HEK293 (cell line): ENCODE measurements at regions not wholly inside any gene's neighbourhood (a gene's known extent, or its start where the extent isn't known, plus 50 kb on each side); places are given as distances from the start of the nearest gene placed in this dataset.

ENCODE experiments used
- CTCF ChIA-PET: fragments of 350-600 bp; formaldehyde crosslinking; extraction: SDS; loops from one replicate; lab custom pipeline; 2021; ENCODE audit warnings: antibody characterized with exemption; lab: Yijun Ruan, JAX
- POLR2A ChIA-PET: fragments of 300-600 bp; formaldehyde crosslinking; extraction: SDS; loops from one replicate; lab custom pipeline; 2020; ENCODE audit warnings: antibody characterized with exemption, inconsistent platforms; lab: Yijun Ruan, JAX
- H3K27ac ChIP-seq: fragments of 200-500 bp; sonication (Bioruptor generic); 2 replicates; pipeline ENCODE4 v1.5.1; 2014; ENCODE audit warnings: low read depth, low read length, control low read depth, inconsistent platforms; ENCODE audit errors: extremely low read depth
- H3K36me3 ChIP-seq, 2 experiments: fragments of 200-500 bp in 1 of 2; sonication (Bioruptor generic) in 1 of 2; 1 replicate in 1 of 2; 2 replicates in 1 of 2; pipeline ENCODE4 v1.5.1; 2014 to 2017; ENCODE audit warnings: inconsistent platforms in 2 of 2, low read length in 2 of 2; ENCODE audit not compliant: control insufficient read depth in 2 of 2, insufficient read depth in 1 of 2
- H3K4me1 ChIP-seq: fragments of 200-500 bp; sonication (Bioruptor generic); 2 replicates; pipeline ENCODE4 v1.5.1; 2014; ENCODE audit warnings: mild to moderate bottlenecking, low read length, inconsistent platforms; ENCODE audit not compliant: control insufficient read depth, insufficient read depth
- H3K4me3 ChIP-seq: 2 replicates; pipeline ENCODE4 v1.5.1; 2011; ENCODE audit warnings: low read depth, mild to moderate bottlenecking, control low read depth, low read length, moderate library complexity
- H3K9me3 ChIP-seq: fragments of 200-500 bp; sonication (Bioruptor generic); 2 replicates; pipeline ENCODE4 v1.5.1; 2014; ENCODE audit warnings: low read depth, low read length, inconsistent platforms; ENCODE audit not compliant: control insufficient read depth, insufficient read depth
- OSR2 ChIP-seq: fragments of 450-650 bp; formaldehyde crosslinking; IDR thresholded peaks from 2 replicates; pipeline ENCODE4 v1.5.1; 2016; ENCODE audit warnings: missing biosample characterization, missing genetic modification characterization
- TRIM28 ChIP-seq: IDR thresholded peaks from 2 replicates; pipeline ENCODE4 v1.6.1; 2011; ENCODE audit warnings: low read length, control low read depth, borderline replicate concordance
- WT1 ChIP-seq: fragments of 450-650 bp; formaldehyde crosslinking; IDR thresholded peaks from 2 replicates; pipeline ENCODE4 v1.5.1; 2016; ENCODE audit warnings: missing biosample characterization, missing genetic modification characterization
- ZBTB20 ChIP-seq: fragments of 450-650 bp; formaldehyde crosslinking; IDR thresholded peaks from 2 replicates; pipeline ENCODE4 v1.5.1; 2016; ENCODE audit warnings: missing biosample characterization, missing genetic modification characterization
- ZBTB8A ChIP-seq: fragments of 450-650 bp; formaldehyde crosslinking; IDR thresholded peaks from 2 replicates; pipeline ENCODE4 v1.5.1; 2016; ENCODE audit warnings: missing biosample characterization, missing genetic modification characterization
- ZFP69B ChIP-seq: fragments of 450-650 bp; formaldehyde crosslinking; IDR thresholded peaks from 2 replicates; pipeline ENCODE4 v1.5.1; 2016; ENCODE audit warnings: missing biosample characterization, missing genetic modification characterization
- ZNF10 ChIP-seq: fragments of 450-650 bp; formaldehyde crosslinking; IDR thresholded peaks from 2 replicates; pipeline ENCODE4 v1.5.1; 2017; ENCODE audit warnings: missing biosample characterization, missing genetic modification characterization
- ZNF501 ChIP-seq: fragments of 450-650 bp; formaldehyde crosslinking; IDR thresholded peaks from 2 replicates; pipeline ENCODE4 v1.5.1; 2016; ENCODE audit warnings: missing biosample characterization, missing genetic modification characterization
- ZNF514 ChIP-seq: fragments of 450-650 bp; formaldehyde crosslinking; IDR thresholded peaks from 2 replicates; pipeline ENCODE4 v1.5.1; 2016; ENCODE audit warnings: missing biosample characterization, missing genetic modification characterization
- ZNF664 ChIP-seq: fragments of 450-650 bp; formaldehyde crosslinking; IDR thresholded peaks from 2 replicates; pipeline ENCODE4 v1.5.1; 2016; ENCODE audit warnings: missing biosample characterization, missing genetic modification characterization
- ZNF76 ChIP-seq: fragments of 450-650 bp; formaldehyde crosslinking; IDR thresholded peaks from 2 replicates; pipeline ENCODE4; 2016; ENCODE audit warnings: low read depth, missing biosample characterization, missing genetic modification characterization, borderline replicate concordance
- TF ChIP-seq, protein P1 (sequence below): fragments of 450-650 bp; formaldehyde crosslinking; IDR thresholded peaks from 2 replicates; pipeline ENCODE4 v1.5.1; 2016; ENCODE audit warnings: missing biosample characterization, missing genetic modification characterization
- TF ChIP-seq, protein P2 (sequence below): fragments of 450-650 bp; formaldehyde crosslinking; IDR thresholded peaks from 2 replicates; pipeline ENCODE4 v1.5.0; 2017; ENCODE audit warnings: missing biosample characterization, missing genetic modification characterization, borderline replicate concordance
- TF ChIP-seq, protein P3 (sequence below): fragments of 450-650 bp; formaldehyde crosslinking; IDR thresholded peaks from 2 replicates; pipeline ENCODE4 v1.5.1; 2016; ENCODE audit warnings: missing biosample characterization, missing genetic modification characterization
- TF ChIP-seq, protein P4 (sequence below): fragments of 450-650 bp; IDR thresholded peaks from 2 replicates; pipeline ENCODE4 v1.5.1; 2018; ENCODE audit warnings: missing biosample characterization, mild to moderate bottlenecking, missing genetic modification characterization
- TF ChIP-seq, protein P5 (sequence below): fragments of 450-650 bp; formaldehyde crosslinking; IDR thresholded peaks from 2 replicates; pipeline ENCODE4 v1.5.1; 2016; ENCODE audit warnings: missing biosample characterization, missing genetic modification characterization
- TF ChIP-seq, protein P6 (sequence below): fragments of 450-650 bp; formaldehyde crosslinking; IDR thresholded peaks from 2 replicates; pipeline ENCODE4 v1.5.1; 2016; ENCODE audit warnings: missing biosample characterization, missing genetic modification characterization
- TF ChIP-seq, protein P7 (sequence below): IDR thresholded peaks from 2 replicates; pipeline ENCODE4 v1.6.1; 2011; ENCODE audit warnings: mild to moderate bottlenecking, low read depth, low read length, borderline replicate concordance

DNA sequence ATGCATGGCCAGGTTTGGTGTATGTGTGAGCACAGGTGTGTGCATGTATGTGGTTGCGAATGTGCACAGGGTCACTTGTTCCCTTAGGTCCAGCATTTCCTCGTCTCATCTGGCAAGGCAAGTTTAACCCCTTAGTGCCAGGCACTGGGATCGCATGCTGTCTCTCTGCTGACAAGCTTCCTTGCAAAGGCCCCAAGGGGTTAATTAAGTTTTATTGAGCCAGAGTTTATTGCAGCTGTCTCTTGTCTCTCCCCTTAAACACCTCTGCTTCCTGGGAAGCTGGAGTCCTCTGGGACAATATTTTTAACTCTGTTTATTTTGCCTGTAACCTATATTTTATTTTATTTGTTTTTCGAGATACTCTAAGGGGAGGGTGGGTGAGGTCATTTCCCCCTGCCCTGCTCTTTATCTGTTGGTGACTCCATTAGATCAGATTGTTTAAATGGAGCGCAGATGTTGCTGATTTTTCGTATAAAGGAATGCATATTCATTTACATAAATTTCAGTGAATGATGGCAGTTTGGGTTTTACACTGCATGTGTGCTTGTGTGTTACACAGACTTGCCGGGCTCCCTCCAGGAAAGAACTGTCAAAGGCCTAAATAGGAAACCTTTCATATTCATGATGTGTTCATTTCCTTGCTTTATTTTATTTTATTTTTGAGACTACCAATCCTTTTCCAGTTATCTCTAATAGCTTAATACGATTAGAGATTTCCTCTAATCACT, 99.7 kb downstream of the CBLN1 start (continued):
- TF ChIP-seq, protein P1, sequence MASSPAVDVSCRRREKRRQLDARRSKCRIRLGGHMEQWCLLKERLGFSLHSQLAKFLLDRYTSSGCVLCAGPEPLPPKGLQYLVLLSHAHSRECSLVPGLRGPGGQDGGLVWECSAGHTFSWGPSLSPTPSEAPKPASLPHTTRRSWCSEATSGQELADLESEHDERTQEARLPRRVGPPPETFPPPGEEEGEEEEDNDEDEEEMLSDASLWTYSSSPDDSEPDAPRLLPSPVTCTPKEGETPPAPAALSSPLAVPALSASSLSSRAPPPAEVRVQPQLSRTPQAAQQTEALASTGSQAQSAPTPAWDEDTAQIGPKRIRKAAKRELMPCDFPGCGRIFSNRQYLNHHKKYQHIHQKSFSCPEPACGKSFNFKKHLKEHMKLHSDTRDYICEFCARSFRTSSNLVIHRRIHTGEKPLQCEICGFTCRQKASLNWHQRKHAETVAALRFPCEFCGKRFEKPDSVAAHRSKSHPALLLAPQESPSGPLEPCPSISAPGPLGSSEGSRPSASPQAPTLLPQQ (tag by site-specific recombination): 0 out of 2 replicates have a peak, but pooled peaks have one; percentile 31
- no peak for TF ChIP-seq ZNF514 (tag by site-specific recombination)
- TF ChIP-seq, protein P2, sequence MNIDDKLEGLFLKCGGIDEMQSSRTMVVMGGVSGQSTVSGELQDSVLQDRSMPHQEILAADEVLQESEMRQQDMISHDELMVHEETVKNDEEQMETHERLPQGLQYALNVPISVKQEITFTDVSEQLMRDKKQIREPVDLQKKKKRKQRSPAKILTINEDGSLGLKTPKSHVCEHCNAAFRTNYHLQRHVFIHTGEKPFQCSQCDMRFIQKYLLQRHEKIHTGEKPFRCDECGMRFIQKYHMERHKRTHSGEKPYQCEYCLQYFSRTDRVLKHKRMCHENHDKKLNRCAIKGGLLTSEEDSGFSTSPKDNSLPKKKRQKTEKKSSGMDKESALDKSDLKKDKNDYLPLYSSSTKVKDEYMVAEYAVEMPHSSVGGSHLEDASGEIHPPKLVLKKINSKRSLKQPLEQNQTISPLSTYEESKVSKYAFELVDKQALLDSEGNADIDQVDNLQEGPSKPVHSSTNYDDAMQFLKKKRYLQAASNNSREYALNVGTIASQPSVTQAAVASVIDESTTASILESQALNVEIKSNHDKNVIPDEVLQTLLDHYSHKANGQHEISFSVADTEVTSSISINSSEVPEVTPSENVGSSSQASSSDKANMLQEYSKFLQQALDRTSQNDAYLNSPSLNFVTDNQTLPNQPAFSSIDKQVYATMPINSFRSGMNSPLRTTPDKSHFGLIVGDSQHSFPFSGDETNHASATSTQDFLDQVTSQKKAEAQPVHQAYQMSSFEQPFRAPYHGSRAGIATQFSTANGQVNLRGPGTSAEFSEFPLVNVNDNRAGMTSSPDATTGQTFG (tag by site-specific recombination): no peak
- TF ChIP-seq, protein P3, sequence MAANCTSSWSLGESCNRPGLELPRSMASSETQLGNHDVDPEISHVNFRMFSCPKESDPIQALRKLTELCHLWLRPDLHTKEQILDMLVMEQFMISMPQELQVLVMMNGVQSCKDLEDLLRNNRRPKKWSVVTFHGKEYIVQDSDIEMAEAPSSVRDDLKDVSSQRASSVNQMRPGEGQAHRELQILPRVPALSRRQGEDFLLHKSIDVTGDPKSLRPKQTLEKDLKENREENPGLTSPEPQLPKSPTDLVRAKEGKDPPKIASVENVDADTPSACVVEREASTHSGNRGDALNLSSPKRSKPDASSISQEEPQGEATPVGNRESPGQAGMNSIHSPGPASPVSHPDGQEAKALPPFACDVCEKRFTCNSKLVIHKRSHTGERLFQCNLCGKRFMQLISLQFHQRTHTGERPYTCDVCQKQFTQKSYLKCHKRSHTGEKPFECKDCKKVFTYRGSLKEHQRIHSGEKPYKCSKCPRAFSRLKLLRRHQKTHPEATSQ (tag by site-specific recombination): no peak
- TF ChIP-seq, all 188 proteins: peak for 38

DNA sequence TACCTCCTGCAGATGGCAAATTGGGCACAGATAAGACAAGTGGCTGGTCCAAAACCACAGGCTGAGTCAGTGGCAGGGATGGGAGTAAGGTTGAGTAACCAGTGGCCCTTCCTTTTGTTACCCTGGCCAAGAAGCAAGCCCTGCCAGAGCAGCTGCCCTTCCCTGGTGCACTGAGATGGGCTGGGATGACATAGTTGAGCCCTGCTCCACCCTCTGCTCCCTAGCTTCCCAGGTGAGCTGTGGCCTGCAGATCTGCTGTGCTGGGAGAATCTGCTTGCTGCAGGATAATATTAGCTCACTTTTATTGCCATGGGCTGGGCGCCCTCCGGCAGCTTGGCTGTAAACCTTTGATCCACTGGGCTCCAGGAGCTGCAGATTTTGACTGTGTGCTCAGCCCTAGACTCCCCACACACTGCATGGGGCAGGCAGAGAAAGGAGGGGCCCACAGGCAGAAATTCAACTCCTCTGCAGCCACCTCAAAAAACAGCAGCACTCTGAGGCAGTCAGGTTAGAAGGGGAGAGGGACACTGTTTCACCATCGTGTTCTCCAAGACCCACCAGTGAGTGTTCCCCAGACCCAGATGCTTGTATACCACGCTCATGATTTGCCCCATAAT, 101.8 kb downstream of the CBLN1 start:
- no peaks in the 10 kb centered on the region for H3K9me3 ChIP-seq
- no peak overlapping the region for H3K4me3 ChIP-seq
- H3K27ac ChIP-seq: no peak overlapping the region
- ChIA-PET CTCF (no interaction called here), POLR2A (no interaction called here)
- H3K36me3 ChIP-seq: no peaks in the 10 kb centered on the region
- peaks cover 22% of the 10 kb centered on the region for H3K4me1 ChIP-seq
- TF ChIP-seq, protein P4, sequence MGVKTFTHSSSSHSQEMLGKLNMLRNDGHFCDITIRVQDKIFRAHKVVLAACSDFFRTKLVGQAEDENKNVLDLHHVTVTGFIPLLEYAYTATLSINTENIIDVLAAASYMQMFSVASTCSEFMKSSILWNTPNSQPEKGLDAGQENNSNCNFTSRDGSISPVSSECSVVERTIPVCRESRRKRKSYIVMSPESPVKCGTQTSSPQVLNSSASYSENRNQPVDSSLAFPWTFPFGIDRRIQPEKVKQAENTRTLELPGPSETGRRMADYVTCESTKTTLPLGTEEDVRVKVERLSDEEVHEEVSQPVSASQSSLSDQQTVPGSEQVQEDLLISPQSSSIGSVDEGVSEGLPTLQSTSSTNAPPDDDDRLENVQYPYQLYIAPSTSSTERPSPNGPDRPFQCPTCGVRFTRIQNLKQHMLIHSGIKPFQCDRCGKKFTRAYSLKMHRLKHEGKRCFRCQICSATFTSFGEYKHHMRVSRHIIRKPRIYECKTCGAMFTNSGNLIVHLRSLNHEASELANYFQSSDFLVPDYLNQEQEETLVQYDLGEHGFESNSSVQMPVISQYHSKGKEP (tag by site-specific recombination): no peak
- TF ChIP-seq ZBTB20 (tag by site-specific recombination): peak; percentile 36; the same call in 1 of the 2 replicates
- 0 out of 2 replicates have a peak, but pooled peaks have one; percentile 40 for TF ChIP-seq ZNF664 (tag by site-specific recombination)
- no peak for TF ChIP-seq ZNF10
- no peak for TF ChIP-seq WT1 (tag by site-specific recombination)
- no peak for TF ChIP-seq ZNF501 (tag by site-specific recombination)
- TF ChIP-seq, protein P5, sequence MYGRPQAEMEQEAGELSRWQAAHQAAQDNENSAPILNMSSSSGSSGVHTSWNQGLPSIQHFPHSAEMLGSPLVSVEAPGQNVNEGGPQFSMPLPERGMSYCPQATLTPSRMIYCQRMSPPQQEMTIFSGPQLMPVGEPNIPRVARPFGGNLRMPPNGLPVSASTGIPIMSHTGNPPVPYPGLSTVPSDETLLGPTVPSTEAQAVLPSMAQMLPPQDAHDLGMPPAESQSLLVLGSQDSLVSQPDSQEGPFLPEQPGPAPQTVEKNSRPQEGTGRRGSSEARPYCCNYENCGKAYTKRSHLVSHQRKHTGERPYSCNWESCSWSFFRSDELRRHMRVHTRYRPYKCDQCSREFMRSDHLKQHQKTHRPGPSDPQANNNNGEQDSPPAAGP (tag by site-specific recombination): peak; percentile 80
- TF ChIP-seq, protein P2 (tag by site-specific recombination): no peak
- TF ChIP-seq ZNF76 (tag by site-specific recombination): no peak
- no peak for TF ChIP-seq TRIM28
- TF ChIP-seq OSR2: peak; percentile 30; the same call in 1 of the 2 replicates
- TF ChIP-seq ZBTB8A (tag by site-specific recombination): peak; percentile 21; the same call in 1 of the 2 replicates
- TF ChIP-seq, protein P6, sequence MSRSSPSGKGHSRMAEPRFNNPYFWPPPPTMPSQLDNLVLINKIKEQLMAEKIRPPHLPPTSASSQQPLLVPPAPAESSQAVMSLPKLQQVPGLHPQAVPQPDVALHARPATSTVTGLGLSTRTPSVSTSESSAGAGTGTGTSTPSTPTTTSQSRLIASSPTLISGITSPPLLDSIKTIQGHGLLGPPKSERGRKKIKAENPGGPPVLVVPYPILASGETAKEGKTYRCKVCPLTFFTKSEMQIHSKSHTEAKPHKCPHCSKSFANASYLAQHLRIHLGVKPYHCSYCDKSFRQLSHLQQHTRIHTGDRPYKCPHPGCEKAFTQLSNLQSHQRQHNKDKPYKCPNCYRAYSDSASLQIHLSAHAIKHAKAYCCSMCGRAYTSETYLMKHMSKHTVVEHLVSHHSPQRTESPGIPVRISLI (tag by site-specific recombination): no peak
- TF ChIP-seq, protein P7, sequence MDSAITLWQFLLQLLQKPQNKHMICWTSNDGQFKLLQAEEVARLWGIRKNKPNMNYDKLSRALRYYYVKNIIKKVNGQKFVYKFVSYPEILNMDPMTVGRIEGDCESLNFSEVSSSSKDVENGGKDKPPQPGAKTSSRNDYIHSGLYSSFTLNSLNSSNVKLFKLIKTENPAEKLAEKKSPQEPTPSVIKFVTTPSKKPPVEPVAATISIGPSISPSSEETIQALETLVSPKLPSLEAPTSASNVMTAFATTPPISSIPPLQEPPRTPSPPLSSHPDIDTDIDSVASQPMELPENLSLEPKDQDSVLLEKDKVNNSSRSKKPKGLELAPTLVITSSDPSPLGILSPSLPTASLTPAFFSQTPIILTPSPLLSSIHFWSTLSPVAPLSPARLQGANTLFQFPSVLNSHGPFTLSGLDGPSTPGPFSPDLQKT: no peak
- TF ChIP-seq ZFP69B (tag by site-specific recombination): peak; percentile 75
- TF ChIP-seq, protein P1 (tag by site-specific recombination): peak; percentile 83
